GM23338 (cell line): ENCODE measurements at regions not wholly inside any gene's neighbourhood (a gene's known extent, or its start where the extent isn't known, plus 50 kb on each side); places are given as distances from the start of the nearest gene placed in this dataset.

Experiments
- ATAC-seq: fragments of 200-7000 bp; cut with Tn5 transposase; 3 replicates; pipeline ENCODE4 v1.9.1; 2020
- DNase-seq: peaks from one replicate; pipeline ENCODE4 v3.0.0-alpha.2; 2015; ENCODE audit warnings: low spot score
- H2AFZ ChIP-seq: fragments of 200-600 bp; sonication (generic); 2 replicates; pipeline ENCODE4 v1.8.0; 2016; ENCODE audit warnings: antibody characterized with exemption, mild to moderate bottlenecking, moderate library complexity
- H3F3A ChIP-seq: fragments of 200-600 bp; sonication (generic); replicated peaks from 2 replicates; pipeline ENCODE4 v1.8.0; 2017; ENCODE audit warnings: antibody characterized with exemption, mixed run types, low read depth
- H3K27ac ChIP-seq: fragments of 200-600 bp; sonication (generic); 2 replicates; pipeline ENCODE4 v1.6.1; 2016; ENCODE audit warnings: low read depth
- H3K27me3 ChIP-seq: fragments of 200-600 bp; sonication (generic); 2 replicates; pipeline ENCODE4 v1.8.0; 2016; ENCODE audit warnings: mild to moderate bottlenecking, mixed run types, moderate library complexity; ENCODE audit not compliant: insufficient read depth
- H3K36me3 ChIP-seq: fragments of 200-600 bp; sonication (generic); 2 replicates; pipeline ENCODE4 v1.8.0; 2016; ENCODE audit warnings: mild to moderate bottlenecking; ENCODE audit not compliant: insufficient read depth
- H3K4me1 ChIP-seq: fragments of 200-600 bp; sonication (generic); 2 replicates; pipeline ENCODE4 v1.8.0; 2016; ENCODE audit warnings: mild to moderate bottlenecking, moderate library complexity; ENCODE audit not compliant: insufficient read depth
- H3K4me2 ChIP-seq: fragments of 200-600 bp; sonication (generic); 2 replicates; pipeline ENCODE4 v1.7.1; 2017; ENCODE audit warnings: mixed run types
- H3K4me3 ChIP-seq: fragments of 200-600 bp; sonication (generic); 2 replicates; pipeline ENCODE4 v1.6.1; 2016; ENCODE audit warnings: mixed run types
- H3K79me2 ChIP-seq: fragments of 200-600 bp; sonication (generic); replicated peaks from 2 replicates; pipeline ENCODE4 v1.8.0; 2017; ENCODE audit warnings: mild to moderate bottlenecking; ENCODE audit not compliant: insufficient read depth
- H3K9me2 ChIP-seq: fragments of 200-600 bp; sonication (generic); 2 replicates; pipeline ENCODE4 v1.8.0; 2017; ENCODE audit not compliant: insufficient read depth
- H4K20me1 ChIP-seq: fragments of 200-600 bp; sonication (generic); replicated peaks from 2 replicates; pipeline ENCODE4 v1.8.0; 2017; ENCODE audit warnings: mild to moderate bottlenecking; ENCODE audit not compliant: insufficient read depth
- H3K27ac Mint-ChIP-seq: 2 replicates; pipeline ENCODE4 v1.8.0; 2020; ENCODE audit warnings: inconsistent platforms, mild to moderate bottlenecking, moderate library complexity, mixed read lengths
- H3K27me3 Mint-ChIP-seq: 3 replicates; pipeline ENCODE4 v1.8.0; 2022; ENCODE audit warnings: low read depth, mild to moderate bottlenecking, moderate library complexity, mixed read lengths, inconsistent platforms; ENCODE audit not compliant: insufficient read depth, poor library complexity
- H3K36me3 Mint-ChIP-seq: 3 replicates; pipeline ENCODE4 v1.8.0; 2021; ENCODE audit warnings: low read depth, mild to moderate bottlenecking, inconsistent platforms, moderate library complexity, mixed read lengths
- H3K4me1 Mint-ChIP-seq: 3 replicates; pipeline ENCODE4 v1.8.0; 2020; ENCODE audit warnings: mild to moderate bottlenecking, inconsistent platforms, mixed read lengths
- H3K4me3 Mint-ChIP-seq: 3 replicates; pipeline ENCODE4 v1.8.0; 2021; ENCODE audit warnings: moderate library complexity, mild to moderate bottlenecking, inconsistent platforms, mixed read lengths
- H3K9me3 Mint-ChIP-seq: 3 replicates; pipeline ENCODE4 v1.8.0; 2020; ENCODE audit warnings: moderate library complexity, mild to moderate bottlenecking, inconsistent platforms, mixed read lengths
- EZH2 ChIP-seq: fragments of 200-600 bp; sonication (generic); IDR thresholded peaks from one replicate; pipeline ENCODE4 v1.8.0; 2017; ENCODE audit warnings: antibody characterized with exemption, mild to moderate bottlenecking, low read depth; ENCODE audit not compliant: unreplicated experiment
- EZH2phosphoT487 ChIP-seq: fragments of 200-600 bp; sonication (generic); IDR thresholded peaks from one replicate; pipeline ENCODE4 v1.8.1; 2018; ENCODE audit warnings: antibody characterized with exemption; ENCODE audit not compliant: unreplicated experiment
- JUNB ChIP-seq: IDR thresholded peaks from one replicate; pipeline ENCODE4 v1.6.1; 2016; ENCODE audit warnings: antibody characterized with exemption; ENCODE audit not compliant: unreplicated experiment
- NANOG ChIP-seq: IDR thresholded peaks from 2 replicates; pipeline ENCODE4 v1.6.1; 2016; ENCODE audit warnings: antibody characterized with exemption, borderline replicate concordance
- POLR2AphosphoS5 ChIP-seq: IDR thresholded peaks from 2 replicates; pipeline ENCODE4 v1.6.1; 2016; ENCODE audit warnings: antibody characterized with exemption, low read depth
- STAT1 ChIP-seq: IDR thresholded peaks from one replicate; pipeline ENCODE4 v1.6.1; 2016; ENCODE audit warnings: antibody characterized with exemption; ENCODE audit not compliant: unreplicated experiment
- ZNF114 ChIP-seq: fragments of 250-450 bp; sonication (Bioruptor Pico); IDR thresholded peaks from 2 replicates; pipeline ENCODE4 v1.5.0; 2020; ENCODE audit warnings: mild to moderate bottlenecking, moderate library complexity
- ZNF331 ChIP-seq: fragments of 250-450 bp; sonication (Bioruptor Pico); IDR thresholded peaks from 2 replicates; pipeline ENCODE4 v1.5.0; 2020; ENCODE audit warnings: low read depth, mild to moderate bottlenecking, moderate library complexity
- TF ChIP-seq, protein P1 (sequence below), 2 experiments: fragments of 200-600 bp in 1 of 2; sonication (generic) in 1 of 2; conservative IDR thresholded peaks; 2 replicates each; pipeline versions ENCODE4 v1.5.1 to v1.6.1; 2016 to 2017; ENCODE audit warnings: antibody characterized with exemption in 2 of 2, low read depth in 2 of 2, mild to moderate bottlenecking in 2 of 2, moderate library complexity in 1 of 2
- TF ChIP-seq, protein P2 (sequence below): IDR thresholded peaks from one replicate; pipeline ENCODE4 v1.6.1; 2018; ENCODE audit warnings: antibody characterized with exemption; ENCODE audit not compliant: unreplicated experiment
- TF ChIP-seq, protein P3 (sequence below): IDR thresholded peaks from 2 replicates; pipeline ENCODE4 v1.6.1; 2016; ENCODE audit warnings: antibody characterized with exemption

DNA sequence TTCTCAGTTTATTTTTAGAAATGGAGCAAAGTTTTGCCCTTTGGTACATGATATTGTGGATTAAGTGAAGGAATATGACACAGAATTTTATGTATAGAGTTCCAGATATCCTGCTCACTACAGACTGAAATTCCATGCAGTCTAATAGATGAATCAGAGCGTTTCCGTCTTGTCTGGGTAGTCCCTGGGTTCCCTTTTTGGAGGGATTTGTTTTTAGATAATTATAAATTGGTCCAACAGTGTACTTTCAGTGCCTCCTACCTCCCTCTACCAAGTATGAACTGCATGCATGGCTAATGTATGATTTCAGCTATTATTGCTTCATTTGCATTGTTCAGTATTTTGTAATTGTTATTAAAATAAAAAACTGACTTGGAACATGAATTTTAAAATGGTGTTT, 74.4 kb downstream of the SEPTIN7 start:
- Histone ChIP-seq H2AFZ (no peak overlapping the region), H3K4me3 (no peak overlapping the region), H4K20me1 (no peaks in the 10 kb centered on the region), H3K36me3 (no peaks in the 10 kb centered on the region; the same call in 1 of the 2 replicates), H3K27ac (no peak overlapping the region), H3K4me2 (no peak overlapping the region), H3K79me2 (peaks cover under 1% of the 10 kb centered on the region; the same call in 1 of the 2 replicates), H3K27me3 (no peaks in the 10 kb centered on the region), H3K4me1 (peaks cover 8% of the 10 kb centered on the region), H3F3A (no peaks in the 10 kb centered on the region), H3K9me2 (no peaks in the 10 kb centered on the region)
- Mint-ChIP-seq H3K9me3 (no peaks in the 10 kb centered on the region), H3K27me3 (peaks cover 4% of the 10 kb centered on the region), H3K4me3 (no peak overlapping the region), H3K27ac (no peak overlapping the region), H3K36me3 (no peaks in the 10 kb centered on the region; the same call in 1 of the 3 replicates), H3K4me1 (peaks cover 15% of the 10 kb centered on the region)
- TF ChIP-seq STAT1 (no peak), JUNB (no peak), ZNF331 (CRISPR knock-in tag) (no peak)
- TF ChIP-seq, protein P1, sequence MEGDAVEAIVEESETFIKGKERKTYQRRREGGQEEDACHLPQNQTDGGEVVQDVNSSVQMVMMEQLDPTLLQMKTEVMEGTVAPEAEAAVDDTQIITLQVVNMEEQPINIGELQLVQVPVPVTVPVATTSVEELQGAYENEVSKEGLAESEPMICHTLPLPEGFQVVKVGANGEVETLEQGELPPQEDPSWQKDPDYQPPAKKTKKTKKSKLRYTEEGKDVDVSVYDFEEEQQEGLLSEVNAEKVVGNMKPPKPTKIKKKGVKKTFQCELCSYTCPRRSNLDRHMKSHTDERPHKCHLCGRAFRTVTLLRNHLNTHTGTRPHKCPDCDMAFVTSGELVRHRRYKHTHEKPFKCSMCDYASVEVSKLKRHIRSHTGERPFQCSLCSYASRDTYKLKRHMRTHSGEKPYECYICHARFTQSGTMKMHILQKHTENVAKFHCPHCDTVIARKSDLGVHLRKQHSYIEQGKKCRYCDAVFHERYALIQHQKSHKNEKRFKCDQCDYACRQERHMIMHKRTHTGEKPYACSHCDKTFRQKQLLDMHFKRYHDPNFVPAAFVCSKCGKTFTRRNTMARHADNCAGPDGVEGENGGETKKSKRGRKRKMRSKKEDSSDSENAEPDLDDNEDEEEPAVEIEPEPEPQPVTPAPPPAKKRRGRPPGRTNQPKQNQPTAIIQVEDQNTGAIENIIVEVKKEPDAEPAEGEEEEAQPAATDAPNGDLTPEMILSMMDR (conservative IDR thresholded peaks at IDR 0.05; ENCODE audit: low read depth in 2 of 2): no peak
- DNase-seq: no peak
- ATAC-seq: no peak

GRCh38 chr7:35878351-35878750, 77.5 kb downstream of the SEPTIN7 start:
- no peak overlapping the region for H3K4me2 ChIP-seq
- ATAC-seq (no peak), DNase-seq (no peak)
- Mint-ChIP-seq H3K4me3 (no peak overlapping the region), H3K27me3 (peaks cover 4% of the 10 kb centered on the region), H3K27ac (no peak overlapping the region), H3K36me3 (no peaks in the 10 kb centered on the region; the same call in 1 of the 3 replicates), H3K4me1 (no peaks in the 10 kb centered on the region), H3K9me3 (no peaks in the 10 kb centered on the region)
- no peaks in the 10 kb centered on the region for H3K4me1 ChIP-seq
- H3K27me3 ChIP-seq: no peaks in the 10 kb centered on the region
- H3F3A ChIP-seq: no peaks in the 10 kb centered on the region
- H4K20me1 ChIP-seq: no peaks in the 10 kb centered on the region
- H3K79me2 ChIP-seq: no peaks in the 10 kb centered on the region
- H2AFZ ChIP-seq: no peak overlapping the region
- H3K4me3 ChIP-seq: no peak overlapping the region
- no peaks in the 10 kb centered on the region for H3K9me2 ChIP-seq
- H3K36me3 ChIP-seq: no peaks in the 10 kb centered on the region; the same call in 1 of the 2 replicates
- H3K27ac ChIP-seq: no peak overlapping the region
- TF ChIP-seq ZNF114: no peak
- TF ChIP-seq STAT1: no peak
- TF ChIP-seq EZH2phosphoT487: no peak
- no peak for TF ChIP-seq POLR2AphosphoS5
- no peak for TF ChIP-seq JUNB
- TF ChIP-seq ZNF331 (CRISPR knock-in tag): no peak
- no peak for TF ChIP-seq NANOG
- no peak for TF ChIP-seq EZH2
- TF ChIP-seq, protein P2, sequence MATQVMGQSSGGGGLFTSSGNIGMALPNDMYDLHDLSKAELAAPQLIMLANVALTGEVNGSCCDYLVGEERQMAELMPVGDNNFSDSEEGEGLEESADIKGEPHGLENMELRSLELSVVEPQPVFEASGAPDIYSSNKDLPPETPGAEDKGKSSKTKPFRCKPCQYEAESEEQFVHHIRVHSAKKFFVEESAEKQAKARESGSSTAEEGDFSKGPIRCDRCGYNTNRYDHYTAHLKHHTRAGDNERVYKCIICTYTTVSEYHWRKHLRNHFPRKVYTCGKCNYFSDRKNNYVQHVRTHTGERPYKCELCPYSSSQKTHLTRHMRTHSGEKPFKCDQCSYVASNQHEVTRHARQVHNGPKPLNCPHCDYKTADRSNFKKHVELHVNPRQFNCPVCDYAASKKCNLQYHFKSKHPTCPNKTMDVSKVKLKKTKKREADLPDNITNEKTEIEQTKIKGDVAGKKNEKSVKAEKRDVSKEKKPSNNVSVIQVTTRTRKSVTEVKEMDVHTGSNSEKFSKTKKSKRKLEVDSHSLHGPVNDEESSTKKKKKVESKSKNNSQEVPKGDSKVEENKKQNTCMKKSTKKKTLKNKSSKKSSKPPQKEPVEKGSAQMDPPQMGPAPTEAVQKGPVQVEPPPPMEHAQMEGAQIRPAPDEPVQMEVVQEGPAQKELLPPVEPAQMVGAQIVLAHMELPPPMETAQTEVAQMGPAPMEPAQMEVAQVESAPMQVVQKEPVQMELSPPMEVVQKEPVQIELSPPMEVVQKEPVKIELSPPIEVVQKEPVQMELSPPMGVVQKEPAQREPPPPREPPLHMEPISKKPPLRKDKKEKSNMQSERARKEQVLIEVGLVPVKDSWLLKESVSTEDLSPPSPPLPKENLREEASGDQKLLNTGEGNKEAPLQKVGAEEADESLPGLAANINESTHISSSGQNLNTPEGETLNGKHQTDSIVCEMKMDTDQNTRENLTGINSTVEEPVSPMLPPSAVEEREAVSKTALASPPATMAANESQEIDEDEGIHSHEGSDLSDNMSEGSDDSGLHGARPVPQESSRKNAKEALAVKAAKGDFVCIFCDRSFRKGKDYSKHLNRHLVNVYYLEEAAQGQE: no peak
- TF ChIP-seq, protein P3, sequence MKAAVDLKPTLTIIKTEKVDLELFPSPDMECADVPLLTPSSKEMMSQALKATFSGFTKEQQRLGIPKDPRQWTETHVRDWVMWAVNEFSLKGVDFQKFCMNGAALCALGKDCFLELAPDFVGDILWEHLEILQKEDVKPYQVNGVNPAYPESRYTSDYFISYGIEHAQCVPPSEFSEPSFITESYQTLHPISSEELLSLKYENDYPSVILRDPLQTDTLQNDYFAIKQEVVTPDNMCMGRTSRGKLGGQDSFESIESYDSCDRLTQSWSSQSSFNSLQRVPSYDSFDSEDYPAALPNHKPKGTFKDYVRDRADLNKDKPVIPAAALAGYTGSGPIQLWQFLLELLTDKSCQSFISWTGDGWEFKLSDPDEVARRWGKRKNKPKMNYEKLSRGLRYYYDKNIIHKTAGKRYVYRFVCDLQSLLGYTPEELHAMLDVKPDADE: no peak
